ENCODE measurements at regions not wholly inside any gene's neighbourhood (a gene's known extent, or its start where the extent isn't known, plus 50 kb on each side); places are given as distances from the start of the nearest gene placed in this dataset.

DNA sequence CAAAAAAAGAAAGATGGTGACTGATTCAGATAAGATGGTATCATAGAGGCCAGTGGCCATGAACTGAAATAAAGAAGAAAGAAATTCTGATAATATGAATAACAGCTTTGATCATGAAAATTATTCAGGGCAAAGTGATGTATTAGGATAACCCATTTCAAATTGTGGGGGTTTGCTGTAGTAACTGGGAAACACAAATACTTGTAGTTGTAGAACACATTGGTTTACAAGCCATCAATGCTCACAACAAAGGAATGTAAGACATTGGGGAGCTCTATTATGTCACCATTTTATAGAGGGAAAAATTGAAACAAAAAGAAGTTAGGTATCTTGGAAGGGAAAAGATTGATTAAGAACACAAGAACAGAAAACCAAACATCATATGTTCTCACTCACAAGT, 140.4 kb upstream of the FRMD6 start:
- Mint-ChIP-seq H3K27ac (no peak overlapping the region), H3K9me3 (no peaks in the 10 kb centered on the region), H3K27me3 (peaks cover 16% of the 10 kb centered on the region), H3K4me3 (no peak overlapping the region), H3K4me1 (no peaks in the 10 kb centered on the region), H3K36me3 (no peaks in the 10 kb centered on the region)
- DNase-seq: no peak

DNA sequence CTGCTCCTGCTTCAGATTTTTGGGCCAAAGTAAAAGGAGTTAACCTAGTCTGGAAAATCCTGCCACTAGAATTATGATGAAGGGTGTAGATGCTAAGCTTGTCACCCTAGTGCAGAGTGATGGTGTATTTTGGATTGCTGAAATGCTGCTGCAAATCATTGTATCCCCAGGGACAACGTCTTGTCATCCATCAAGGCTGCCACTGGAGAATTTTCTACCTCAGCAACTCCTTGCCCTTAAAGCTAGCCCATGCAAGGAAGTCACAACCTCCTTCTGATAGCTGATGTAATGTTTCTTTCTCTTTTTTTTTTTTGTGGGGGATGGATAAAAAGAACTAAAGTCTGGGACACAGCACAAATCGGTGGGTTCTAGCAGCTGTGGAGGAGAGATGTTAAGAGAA, 139.4 kb upstream of the FRMD6 start:
- Mint-ChIP-seq H3K27me3 (peaks cover 12% of the 10 kb centered on the region), H3K27ac (no peak overlapping the region), H3K36me3 (no peaks in the 10 kb centered on the region), H3K4me1 (no peaks in the 10 kb centered on the region), H3K4me3 (no peak overlapping the region), H3K9me3 (no peaks in the 10 kb centered on the region)
- DNase-seq: no peak

DNA sequence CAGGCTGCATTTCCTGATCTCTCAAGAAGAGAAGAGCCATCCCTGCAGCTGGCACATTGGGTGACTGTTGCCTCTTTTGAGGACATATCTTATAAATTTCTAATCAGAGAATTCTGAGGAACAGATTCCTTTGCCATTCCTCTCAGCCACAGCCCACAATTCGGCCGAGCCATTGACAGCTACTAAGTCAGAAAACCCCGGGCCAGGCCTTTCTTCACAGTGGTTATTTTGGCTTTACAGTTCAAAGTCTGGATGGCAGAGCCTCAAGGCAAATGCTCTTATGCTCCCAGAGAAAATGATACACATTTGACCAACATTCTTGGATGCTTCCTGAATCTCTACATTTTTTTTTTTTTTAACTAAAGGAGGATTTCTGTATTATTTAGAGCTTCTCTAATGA, 138.4 kb upstream of the FRMD6 start:
- no peak for DNase-seq
- Mint-ChIP-seq H3K27ac (no peak overlapping the region), H3K4me3 (no peak overlapping the region), H3K9me3 (no peaks in the 10 kb centered on the region), H3K36me3 (no peaks in the 10 kb centered on the region), H3K27me3 (peaks cover 8% of the 10 kb centered on the region), H3K4me1 (no peaks in the 10 kb centered on the region)

DNA sequence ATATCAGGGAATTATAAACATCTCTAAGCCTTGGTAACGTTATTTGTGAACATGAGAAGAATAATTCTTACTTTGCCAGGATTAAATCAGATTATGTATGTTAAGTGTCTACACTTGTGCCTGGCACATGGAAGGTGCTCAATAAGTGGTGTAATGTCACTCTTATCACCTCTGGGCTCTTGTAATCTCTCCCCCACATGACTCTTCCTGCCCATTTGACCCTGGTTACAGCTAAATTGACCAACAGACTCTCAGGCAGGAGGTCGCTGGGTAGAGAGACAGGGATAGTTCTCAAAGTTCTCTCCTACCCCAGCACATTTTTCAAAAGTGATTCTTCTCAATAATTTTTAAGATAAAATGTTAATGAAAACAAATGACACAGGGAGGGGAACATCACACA, 137.8 kb upstream of the FRMD6 start:
- Mint-ChIP-seq H3K4me3 (no peak overlapping the region), H3K27me3 (peaks cover 2% of the 10 kb centered on the region), H3K27ac (no peak overlapping the region), H3K36me3 (no peaks in the 10 kb centered on the region), H3K4me1 (no peaks in the 10 kb centered on the region), H3K9me3 (no peaks in the 10 kb centered on the region)
- no peak for DNase-seq

DNA sequence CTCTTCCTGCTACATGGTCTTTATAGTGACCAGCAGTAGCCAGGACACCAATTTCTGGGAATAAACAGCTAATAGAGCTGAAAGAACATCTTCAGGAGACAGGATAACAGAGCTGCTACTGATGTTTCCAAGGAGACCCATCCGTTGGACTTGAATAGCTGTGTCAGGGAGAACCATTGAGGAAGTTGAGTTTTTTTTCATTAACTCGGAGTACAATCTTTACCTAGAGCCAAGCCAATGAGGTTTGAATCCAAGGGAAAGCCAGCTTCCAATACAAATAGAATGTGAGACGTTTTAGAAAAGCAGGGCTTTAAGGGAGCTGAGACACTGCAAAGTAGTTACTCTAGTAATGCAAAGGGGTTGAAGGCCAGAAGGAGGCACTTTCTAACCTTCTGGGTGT, 136.1 kb upstream of the FRMD6 start:
- no peak for DNase-seq
- no peaks in the 10 kb centered on the region for H3K9me3 Mint-ChIP-seq
- H3K4me3 Mint-ChIP-seq: no peak overlapping the region
- H3K36me3 Mint-ChIP-seq: no peaks in the 10 kb centered on the region
- no peak overlapping the region for H3K27ac Mint-ChIP-seq
- H3K4me1 Mint-ChIP-seq: no peaks in the 10 kb centered on the region
- no peaks in the 10 kb centered on the region for H3K27me3 Mint-ChIP-seq

DNA sequence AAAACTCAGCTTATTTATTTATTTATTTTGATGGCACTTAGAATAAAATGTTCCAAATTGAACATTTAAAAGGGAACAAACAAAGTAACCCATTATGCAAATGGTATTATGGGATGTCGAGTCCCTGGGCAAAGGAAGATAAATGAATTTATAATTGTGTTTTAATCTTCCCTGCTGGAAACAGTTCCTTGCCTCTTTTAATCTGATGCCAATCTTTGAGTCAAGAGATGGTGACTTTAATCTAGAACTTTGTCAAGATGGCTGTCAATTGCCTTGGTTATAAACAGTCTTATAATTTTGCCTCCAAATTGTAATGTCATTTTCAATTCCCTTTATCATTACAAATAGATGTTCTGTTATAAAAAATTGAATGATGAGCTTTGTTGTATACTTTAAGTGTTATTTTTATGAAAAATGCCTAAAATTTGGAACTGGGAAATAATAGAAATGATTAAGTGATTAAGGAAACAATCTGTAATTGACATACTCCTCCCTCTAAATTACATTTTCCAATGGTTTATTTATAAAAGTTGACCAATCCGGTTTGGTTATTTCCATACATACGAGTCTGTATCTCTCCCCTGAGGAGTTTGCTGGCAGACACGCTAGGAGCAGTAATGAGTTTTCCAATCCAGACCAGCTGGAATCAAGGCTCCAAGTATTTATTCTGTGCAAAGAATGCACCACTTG, 134.9 kb upstream of the FRMD6 start:
- H3K4me1 Mint-ChIP-seq: peaks cover 2% of the 10 kb centered on the region
- no peaks in the 10 kb centered on the region for H3K36me3 Mint-ChIP-seq
- no peak overlapping the region for H3K4me3 Mint-ChIP-seq
- DNase-seq: no peak
- H3K27me3 Mint-ChIP-seq: no peaks in the 10 kb centered on the region
- H3K9me3 Mint-ChIP-seq: no peaks in the 10 kb centered on the region
- no peak overlapping the region for H3K27ac Mint-ChIP-seq

DNA sequence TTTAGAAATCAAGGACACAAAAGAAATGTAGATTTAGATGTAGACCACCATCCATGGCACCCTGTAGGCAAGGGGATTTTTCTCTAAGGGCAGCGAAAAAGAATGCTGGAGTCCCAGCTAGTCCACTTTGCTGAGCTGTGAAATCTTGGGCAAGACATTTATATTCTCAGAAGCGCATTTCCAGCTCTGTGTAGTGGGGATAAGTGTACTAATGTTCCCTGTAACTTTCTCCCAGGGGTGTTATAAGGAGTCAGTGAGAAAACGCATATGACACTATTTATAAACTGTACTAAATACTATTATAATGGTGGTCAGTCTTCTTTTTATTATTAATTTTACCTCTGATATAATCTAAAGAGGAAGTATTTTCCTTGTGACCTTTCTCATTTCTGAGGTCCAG, 133.4 kb upstream of the FRMD6 start:
- Mint-ChIP-seq H3K9me3 (peaks cover 2% of the 10 kb centered on the region), H3K4me1 (peaks cover 2% of the 10 kb centered on the region), H3K4me3 (no peak overlapping the region), H3K27ac (no peak overlapping the region), H3K27me3 (no peaks in the 10 kb centered on the region), H3K36me3 (no peaks in the 10 kb centered on the region)
- no peak for DNase-seq

DNA sequence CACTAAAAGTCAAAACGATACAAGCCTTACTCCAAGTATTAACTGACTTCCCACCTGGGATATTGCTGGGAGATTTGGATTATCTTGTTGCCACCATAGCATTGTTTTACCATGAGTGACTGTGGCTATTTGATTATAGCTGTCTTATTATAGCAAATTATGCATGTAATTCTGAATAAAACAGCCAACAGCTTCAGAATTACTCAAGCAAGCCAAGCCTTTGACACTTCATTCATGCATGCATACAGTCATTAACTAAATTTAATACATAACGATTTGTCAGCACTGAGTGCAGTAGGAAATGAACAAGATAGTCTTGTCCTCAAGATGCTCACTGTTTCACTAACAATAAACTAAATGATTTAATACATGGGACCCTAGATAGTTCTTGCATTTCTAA, 133.0 kb upstream of the FRMD6 start:
- no peaks in the 10 kb centered on the region for H3K36me3 Mint-ChIP-seq
- no peak overlapping the region for H3K27ac Mint-ChIP-seq
- no peaks in the 10 kb centered on the region for H3K27me3 Mint-ChIP-seq
- H3K9me3 Mint-ChIP-seq: peaks cover 2% of the 10 kb centered on the region
- peaks cover 2% of the 10 kb centered on the region for H3K4me1 Mint-ChIP-seq
- DNase-seq: no peak
- H3K4me3 Mint-ChIP-seq: no peak overlapping the region

DNA sequence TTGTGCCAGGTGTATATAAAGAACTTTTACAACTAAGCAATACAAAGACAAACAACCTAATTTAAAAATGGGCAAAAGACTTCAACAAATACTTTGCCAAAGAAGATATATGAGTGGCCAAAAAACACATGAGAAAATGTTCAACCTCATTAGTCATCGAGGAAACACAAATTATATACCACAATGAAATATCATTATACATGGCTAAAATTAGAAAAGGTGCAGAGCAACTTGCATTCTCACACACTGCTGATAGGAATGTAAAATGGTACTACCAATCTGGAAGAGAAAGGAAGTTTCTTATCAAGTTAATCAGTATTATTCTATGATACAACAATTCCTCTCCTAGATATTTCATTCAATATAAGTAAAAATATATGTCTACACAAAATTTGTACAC, 131.6 kb upstream of the FRMD6 start:
- peaks cover 2% of the 10 kb centered on the region for H3K9me3 Mint-ChIP-seq
- no peak overlapping the region for H3K27ac Mint-ChIP-seq
- no peaks in the 10 kb centered on the region for H3K27me3 Mint-ChIP-seq
- no peaks in the 10 kb centered on the region for H3K36me3 Mint-ChIP-seq
- H3K4me1 Mint-ChIP-seq: peaks cover 2% of the 10 kb centered on the region
- no peak overlapping the region for H3K4me3 Mint-ChIP-seq
- DNase-seq: no peak

DNA sequence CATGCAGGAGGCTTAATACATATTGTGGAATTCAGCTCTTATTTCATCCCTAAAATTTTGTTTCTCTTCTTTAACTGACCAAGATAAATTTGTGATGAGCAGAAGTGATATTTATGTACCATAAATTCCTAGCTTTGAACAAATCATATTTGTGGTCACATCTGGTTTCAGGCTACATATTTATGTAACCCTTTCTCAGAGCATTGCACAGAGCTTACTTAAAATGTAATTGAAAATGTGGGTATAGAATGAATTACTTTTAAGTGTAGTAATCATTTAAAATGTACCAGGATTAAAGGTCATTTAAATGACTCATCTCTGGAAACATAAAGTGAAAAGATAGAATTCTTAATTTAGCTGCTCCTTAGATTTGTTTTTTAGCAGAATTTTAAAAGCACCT, 129.9 kb upstream of the FRMD6 start:
- peaks cover 8% of the 10 kb centered on the region for H3K27me3 Mint-ChIP-seq
- no peaks in the 10 kb centered on the region for H3K36me3 Mint-ChIP-seq
- H3K4me1 Mint-ChIP-seq: peaks cover 2% of the 10 kb centered on the region
- H3K27ac Mint-ChIP-seq: no peak overlapping the region
- H3K9me3 Mint-ChIP-seq: peaks cover 4% of the 10 kb centered on the region
- DNase-seq: no peak
- H3K4me3 Mint-ChIP-seq: no peak overlapping the region

DNA sequence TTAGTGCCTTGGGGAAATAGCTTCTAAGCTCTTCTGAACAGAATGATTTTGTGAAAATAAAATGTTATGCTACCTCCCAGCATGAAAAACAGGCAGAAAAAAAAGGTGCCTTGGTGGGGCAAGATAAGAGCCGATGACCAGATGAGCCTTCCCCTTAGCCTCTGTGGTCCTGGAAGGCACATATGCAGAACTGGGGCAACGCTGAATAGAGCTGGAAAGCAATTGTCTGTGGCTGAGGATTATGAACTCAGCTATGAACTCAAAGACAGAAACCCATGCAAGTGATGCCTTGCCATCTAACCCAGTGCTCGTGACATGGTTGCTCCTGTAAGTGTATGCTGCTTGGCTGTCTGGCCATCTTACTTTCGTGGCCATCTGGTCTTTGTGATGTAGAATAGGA, 128.5 kb upstream of the FRMD6 start:
- peaks cover 2% of the 10 kb centered on the region for H3K4me1 Mint-ChIP-seq
- peaks cover 8% of the 10 kb centered on the region for H3K27me3 Mint-ChIP-seq
- no peak for DNase-seq
- peaks cover 4% of the 10 kb centered on the region for H3K9me3 Mint-ChIP-seq
- no peak overlapping the region for H3K4me3 Mint-ChIP-seq
- H3K36me3 Mint-ChIP-seq: no peaks in the 10 kb centered on the region
- H3K27ac Mint-ChIP-seq: no peak overlapping the region

DNA sequence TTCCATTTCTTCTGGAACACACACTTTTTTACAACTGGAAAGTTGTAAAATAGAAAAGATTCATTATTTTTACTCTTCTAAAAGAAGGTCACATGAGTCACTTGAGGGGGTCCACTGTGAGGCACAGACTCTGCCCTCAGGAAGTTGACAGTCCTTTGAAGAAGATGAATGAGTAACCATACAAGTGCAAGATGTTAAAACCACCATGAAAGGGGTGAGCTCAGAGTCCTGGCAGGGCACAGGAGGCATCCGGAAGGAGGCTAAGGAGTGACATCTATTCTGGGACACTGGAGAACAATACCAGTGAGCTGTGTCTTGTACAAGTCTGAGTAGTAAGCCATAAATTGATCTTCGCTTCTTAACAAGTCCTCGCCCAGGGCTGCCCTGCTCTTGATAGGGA, 126.0 kb upstream of the FRMD6 start:
- peaks cover 8% of the 10 kb centered on the region for H3K27me3 Mint-ChIP-seq
- no peak overlapping the region for H3K27ac Mint-ChIP-seq
- H3K4me1 Mint-ChIP-seq: peaks cover 2% of the 10 kb centered on the region
- DNase-seq: no peak
- H3K36me3 Mint-ChIP-seq: no peaks in the 10 kb centered on the region
- peaks cover 4% of the 10 kb centered on the region for H3K9me3 Mint-ChIP-seq
- no peak overlapping the region for H3K4me3 Mint-ChIP-seq

DNA sequence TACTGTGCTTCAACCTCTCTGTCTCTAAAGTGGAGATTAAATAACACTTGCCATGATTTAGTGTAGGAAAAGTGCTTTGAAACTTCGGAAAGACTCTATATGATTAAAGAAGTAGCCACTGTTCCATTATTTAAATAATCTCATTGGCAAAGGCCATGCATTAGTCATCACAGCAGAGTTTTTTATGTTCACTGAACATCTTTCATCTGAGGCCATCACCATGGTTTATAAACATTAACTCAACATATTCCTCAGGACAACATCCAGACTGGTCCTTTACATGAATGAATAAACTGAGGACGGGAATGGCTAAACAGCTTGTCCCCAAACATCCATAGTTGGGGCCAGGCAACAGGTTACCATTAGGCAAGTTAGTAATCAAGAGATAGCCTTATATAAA, 124.6 kb upstream of the FRMD6 start:
- DNase-seq: no peak
- Mint-ChIP-seq H3K4me3 (no peak overlapping the region), H3K27ac (no peak overlapping the region), H3K27me3 (peaks cover 8% of the 10 kb centered on the region), H3K9me3 (peaks cover 4% of the 10 kb centered on the region), H3K36me3 (no peaks in the 10 kb centered on the region), H3K4me1 (no peaks in the 10 kb centered on the region)

DNA sequence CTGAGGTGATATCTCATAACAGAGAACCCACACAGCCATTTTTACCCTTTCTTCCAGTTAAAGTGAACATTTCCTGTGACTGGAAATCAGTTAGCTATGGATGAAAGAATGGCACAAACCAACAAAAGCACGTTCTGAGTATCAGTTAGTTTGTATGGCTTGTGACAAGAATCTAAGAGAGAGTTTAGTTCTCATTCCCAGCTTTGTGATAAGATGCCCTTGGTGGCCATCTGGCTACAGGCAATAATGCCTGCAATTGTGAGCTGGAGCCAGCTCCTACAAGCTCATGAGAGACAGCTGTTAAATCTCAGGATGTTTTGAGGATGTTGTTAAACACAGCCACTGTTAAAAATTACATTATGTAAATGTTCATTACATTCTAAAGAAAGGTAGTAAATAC, 122.0 kb upstream of the FRMD6 start:
- DNase-seq: no peak
- peaks cover 3% of the 10 kb centered on the region for H3K9me3 Mint-ChIP-seq
- H3K27ac Mint-ChIP-seq: no peak overlapping the region
- H3K4me3 Mint-ChIP-seq: no peak overlapping the region
- H3K4me1 Mint-ChIP-seq: peaks cover 2% of the 10 kb centered on the region
- H3K36me3 Mint-ChIP-seq: no peaks in the 10 kb centered on the region
- H3K27me3 Mint-ChIP-seq: peaks cover 8% of the 10 kb centered on the region

DNA sequence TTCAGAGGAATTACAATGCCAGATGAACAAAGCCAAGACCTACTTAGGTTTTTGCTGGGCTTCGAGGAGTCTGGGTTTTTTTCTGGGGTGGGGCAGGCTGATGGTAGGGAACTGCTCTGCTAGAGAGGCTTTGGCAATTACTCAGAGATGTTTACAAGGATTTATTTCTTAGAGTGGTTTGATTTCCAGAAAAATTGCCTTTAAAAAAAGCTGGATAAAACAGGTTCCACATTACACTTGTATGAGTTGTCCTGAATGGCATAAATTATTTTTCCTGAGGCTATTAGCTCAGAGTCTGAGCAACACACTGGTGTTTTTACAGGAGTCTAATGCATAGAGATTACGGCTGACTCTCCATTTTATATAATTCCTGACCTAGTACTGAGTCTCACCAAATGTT, 118.5 kb upstream of the FRMD6 start:
- H3K4me3 Mint-ChIP-seq: no peak overlapping the region
- no peak overlapping the region for H3K27ac Mint-ChIP-seq
- H3K9me3 Mint-ChIP-seq: peaks cover 3% of the 10 kb centered on the region
- DNase-seq: no peak
- no peaks in the 10 kb centered on the region for H3K27me3 Mint-ChIP-seq
- H3K4me1 Mint-ChIP-seq: peaks cover 2% of the 10 kb centered on the region
- no peaks in the 10 kb centered on the region for H3K36me3 Mint-ChIP-seq

DNA sequence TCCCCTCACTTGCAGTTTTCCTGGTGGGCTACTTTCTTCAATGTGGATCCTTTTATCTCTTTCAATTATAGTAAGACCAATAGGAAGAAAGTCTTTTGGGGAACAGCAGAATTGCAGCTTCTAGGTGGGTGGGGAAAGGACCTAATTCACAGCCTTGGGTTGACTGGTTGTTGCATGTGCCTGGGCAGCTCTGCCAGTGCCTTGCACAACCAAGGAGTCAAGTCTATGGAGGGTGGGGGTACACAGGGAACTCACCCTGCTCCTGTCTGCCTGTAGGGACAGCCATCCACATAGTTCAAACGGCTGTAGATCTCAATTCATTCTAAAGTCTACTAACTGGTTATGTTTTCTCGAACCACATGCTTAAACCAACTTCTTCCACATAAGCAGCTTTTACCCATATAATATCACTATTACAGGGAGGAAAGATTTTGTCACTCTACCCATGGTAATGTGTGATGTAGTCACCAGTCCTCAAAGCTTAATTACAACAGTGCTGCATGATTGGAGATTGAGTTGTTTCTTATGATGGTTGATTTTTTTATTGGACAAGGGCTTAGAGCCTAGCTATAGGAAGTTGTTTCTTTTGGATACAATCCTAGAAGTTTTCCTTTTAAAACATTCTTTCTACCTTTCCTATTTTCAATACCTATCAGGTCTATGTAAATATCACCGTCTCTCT, 117.7 kb upstream of the FRMD6 start:
- Mint-ChIP-seq H3K36me3 (peaks cover under 1% of the 10 kb centered on the region), H3K27me3 (no peaks in the 10 kb centered on the region), H3K4me1 (peaks cover 2% of the 10 kb centered on the region), H3K9me3 (peaks cover 3% of the 10 kb centered on the region), H3K27ac (peak overlapping the region; percentile 25), H3K4me3 (no peak overlapping the region)
- no peak for DNase-seq
